Activated CD4-positive, alpha-beta T cell treated with anti-CD3 and anti-CD28 coated beads, Interleukin-2, amount 10 ng/mL, durations not matched to agents 24 days and 14 days (primary cell): ENCODE measurements at regions not wholly inside any gene's neighbourhood (a gene's known extent, or its start where the extent isn't known, plus 50 kb on each side); places are given as distances from the start of the nearest gene placed in this dataset.
"Not testable (repeated sequence)": the region's sequence is repeated elsewhere in the genome, so short reads cannot be mapped to it uniquely, and the experiment has no call there.

ENCODE experiments used
- DNase-seq: peaks from one replicate; pipeline ENCODE4 v3.0.0; 2022
- H3K27ac Mint-ChIP-seq: one replicate; pipeline ENCODE4 v1.8.0; 2022; ENCODE audit warnings: mild to moderate bottlenecking, mixed read lengths
- H3K27me3 Mint-ChIP-seq: one replicate; pipeline ENCODE4 v1.8.0; 2022; ENCODE audit warnings: mixed read lengths
- H3K36me3 Mint-ChIP-seq: one replicate; pipeline ENCODE4 v1.8.0; 2022; ENCODE audit warnings: low read depth, mild to moderate bottlenecking, mixed read lengths
- H3K4me1 Mint-ChIP-seq: one replicate; pipeline ENCODE4 v1.8.0; 2021; ENCODE audit warnings: mixed read lengths
- H3K4me3 Mint-ChIP-seq: one replicate; pipeline ENCODE4 v1.8.0; 2022; ENCODE audit warnings: mild to moderate bottlenecking, moderate library complexity, mixed read lengths
- H3K9me3 Mint-ChIP-seq: one replicate; pipeline ENCODE4 v1.8.0; 2021; ENCODE audit warnings: mixed read lengths
- intact Hi-C: fragments of 100-400 bp; cut with micrococcal nuclease; formaldehyde crosslinking; loops from one replicate; pipeline ENCODE4 v1.15.1; 2023

- no peak for DNase-seq
- Mint-ChIP-seq H3K4me3 (no peak overlapping the region), H3K9me3 (no peaks in the 10 kb centered on the region), H3K27ac (no peak overlapping the region), H3K4me1 (no peaks in the 10 kb centered on the region), H3K36me3 (no peaks in the 10 kb centered on the region), H3K27me3 (no peaks in the 10 kb centered on the region)
- intact Hi-C loops, result no loop called here
Measured at GRCh38 chr9:115799734-115800133, 353.9 kb upstream of the PAPPA start.

- intact Hi-C loops, result no loop called here
- DNase-seq, result no peak
- no peak overlapping the region for H3K27ac Mint-ChIP-seq
- no peaks in the 10 kb centered on the region for H3K4me1 Mint-ChIP-seq
- H3K36me3 Mint-ChIP-seq, result no peaks in the 10 kb centered on the region
- no peaks in the 10 kb centered on the region for H3K27me3 Mint-ChIP-seq
- no peak overlapping the region for H3K4me3 Mint-ChIP-seq
- no peaks in the 10 kb centered on the region for H3K9me3 Mint-ChIP-seq
Measured at GRCh38 chr9:115804206-115804605, 349.4 kb upstream of the PAPPA start.

GRCh38 chr9:115808108-115808507 lies 345.5 kb upstream of the PAPPA start:
- H3K27me3 Mint-ChIP-seq, result no peaks in the 10 kb centered on the region
- no peak overlapping the region for H3K4me3 Mint-ChIP-seq
- intact Hi-C loops, result loop anchor here (2.0 kb wide), 1 partner anchor 53 kb away; no protein-coding TSS in a partner anchor
- H3K9me3 Mint-ChIP-seq, result no peaks in the 10 kb centered on the region
- no peak for DNase-seq
- H3K27ac Mint-ChIP-seq, result no peak overlapping the region
- no peaks in the 10 kb centered on the region for H3K36me3 Mint-ChIP-seq
- no peaks in the 10 kb centered on the region for H3K4me1 Mint-ChIP-seq

DNA sequence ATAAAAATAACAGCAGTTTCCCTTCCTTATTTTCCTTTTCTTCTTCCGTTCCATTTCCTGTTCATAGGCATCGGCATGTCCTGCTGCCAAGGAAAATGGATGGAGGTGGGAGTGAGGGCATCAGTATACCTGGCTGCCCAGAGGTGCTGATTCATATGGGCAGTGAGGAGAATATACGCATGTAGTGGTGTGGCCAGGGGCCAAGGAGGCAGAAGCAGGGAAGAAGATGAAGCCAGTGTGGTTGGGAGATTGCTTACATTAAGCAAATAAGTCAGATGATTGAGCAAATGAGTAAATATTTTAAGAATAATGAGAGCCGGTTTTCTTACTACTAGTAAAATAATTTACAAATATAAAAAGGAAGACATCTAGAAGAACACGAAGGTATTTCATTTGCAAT lies 344.9 kb upstream of the PAPPA start:
- H3K4me3 Mint-ChIP-seq, result no peak overlapping the region
- H3K36me3 Mint-ChIP-seq, result no peaks in the 10 kb centered on the region
- H3K4me1 Mint-ChIP-seq, result no peaks in the 10 kb centered on the region
- no peak for DNase-seq
- intact Hi-C loops, result loop anchor here (2.0 kb wide), 1 partner anchor 52 kb away; no protein-coding TSS in a partner anchor
- no peaks in the 10 kb centered on the region for H3K27me3 Mint-ChIP-seq
- no peaks in the 10 kb centered on the region for H3K9me3 Mint-ChIP-seq
- no peak overlapping the region for H3K27ac Mint-ChIP-seq

DNA sequence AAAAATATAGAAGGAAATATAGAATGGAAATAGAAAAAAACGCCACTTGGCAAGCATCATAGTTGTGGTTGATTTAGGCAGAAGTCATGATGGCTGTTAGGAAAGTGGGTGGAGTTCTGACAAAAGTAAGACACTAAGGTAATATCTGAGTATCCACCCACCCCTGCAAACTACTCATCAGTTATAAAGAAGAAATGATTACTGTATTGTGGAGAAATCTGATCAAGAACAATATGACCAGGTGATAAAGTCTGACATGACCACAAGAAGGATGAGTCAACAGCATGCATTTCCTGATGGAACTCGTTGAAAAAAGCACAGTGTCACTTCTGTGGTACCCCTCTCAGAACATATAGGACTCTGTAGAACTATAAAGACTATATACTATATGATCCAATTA lies 343.4 kb upstream of the PAPPA start:
- DNase-seq, result no peak
- Mint-ChIP-seq H3K4me3 (no peak overlapping the region), H3K27ac (no peak overlapping the region), H3K27me3 (no peaks in the 10 kb centered on the region), H3K4me1 (no peaks in the 10 kb centered on the region), H3K36me3 (no peaks in the 10 kb centered on the region), H3K9me3 (no peaks in the 10 kb centered on the region)
- intact Hi-C loops, result no loop called here

GRCh38 chr9:115814081-115814480 lies 339.5 kb upstream of the PAPPA start:
- Mint-ChIP-seq H3K9me3 (no peaks in the 10 kb centered on the region), H3K36me3 (no peaks in the 10 kb centered on the region), H3K4me1 (no peaks in the 10 kb centered on the region), H3K4me3 (no peak overlapping the region), H3K27ac (no peak overlapping the region), H3K27me3 (no peaks in the 10 kb centered on the region)
- intact Hi-C loops, result no loop called here
- DNase-seq, result no peak

DNA sequence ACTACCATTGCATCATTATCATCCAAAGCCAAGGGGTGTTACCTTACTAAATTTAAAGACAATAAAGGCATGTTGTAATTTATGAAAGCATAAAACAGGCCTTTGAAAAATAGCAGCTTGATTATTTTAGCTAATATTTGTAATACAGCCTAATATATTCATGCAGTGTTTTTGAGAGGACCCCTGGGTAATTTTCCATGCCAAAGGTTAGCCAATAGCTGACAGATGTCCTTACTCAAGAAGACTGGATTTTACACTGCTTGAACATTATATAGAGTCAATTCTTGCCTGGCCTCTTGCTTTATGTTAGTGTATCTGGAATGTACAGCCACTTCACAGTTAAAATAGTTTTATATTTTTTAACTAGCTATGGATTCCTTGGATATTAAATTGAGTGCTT lies 337.8 kb upstream of the PAPPA start:
- DNase-seq, result no peak
- Mint-ChIP-seq H3K4me1 (no peaks in the 10 kb centered on the region), H3K27me3 (no peaks in the 10 kb centered on the region), H3K9me3 (no peaks in the 10 kb centered on the region), H3K4me3 (no peak overlapping the region), H3K27ac (no peak overlapping the region), H3K36me3 (no peaks in the 10 kb centered on the region)
- intact Hi-C loops, result no loop called here

GRCh38 chr9:115818651-115819050 lies 334.9 kb upstream of the PAPPA start:
- H3K27ac Mint-ChIP-seq, H3K27me3 Mint-ChIP-seq, H3K4me1 Mint-ChIP-seq, intact Hi-C loops, H3K4me3 Mint-ChIP-seq, H3K9me3 Mint-ChIP-seq, DNase-seq, H3K36me3 Mint-ChIP-seq: not testable (repeated sequence)

- no peaks in the 10 kb centered on the region for H3K27me3 Mint-ChIP-seq
- H3K27ac Mint-ChIP-seq, result no peak overlapping the region
- no peak for DNase-seq
- intact Hi-C loops, result no loop called here
- no peaks in the 10 kb centered on the region for H3K4me1 Mint-ChIP-seq
- no peak overlapping the region for H3K4me3 Mint-ChIP-seq
- H3K9me3 Mint-ChIP-seq, result no peaks in the 10 kb centered on the region
- H3K36me3 Mint-ChIP-seq, result no peaks in the 10 kb centered on the region
Measured at GRCh38 chr9:115832031-115832430, 321.6 kb upstream of the PAPPA start.

GRCh38 chr9:115837618-115838017 lies 316.0 kb upstream of the PAPPA start:
- Mint-ChIP-seq H3K4me3 (no peak overlapping the region), H3K9me3 (peaks cover 3% of the 10 kb centered on the region)
- intact Hi-C loops, result no loop called here

DNA sequence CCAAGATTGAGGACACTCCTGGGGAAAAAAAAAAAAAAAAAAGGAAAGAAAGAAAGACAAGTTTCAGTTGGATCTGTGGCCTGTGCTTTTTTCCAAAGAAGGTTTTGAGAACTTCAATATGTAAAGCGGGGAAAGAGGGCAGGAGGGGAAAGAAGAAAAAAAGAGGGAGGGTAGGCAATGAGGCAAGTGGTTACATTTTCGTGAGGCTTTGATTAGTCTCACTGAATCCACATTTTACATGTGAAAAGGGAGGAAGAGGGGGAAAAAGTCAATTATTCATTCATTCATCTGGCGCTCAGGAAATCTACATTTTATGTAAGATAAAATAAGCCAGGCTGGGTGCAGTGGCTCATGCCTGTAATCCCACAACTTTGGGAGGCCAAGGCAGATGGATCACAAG lies 315.2 kb upstream of the PAPPA start:
- Mint-ChIP-seq H3K27me3 (no peaks in the 10 kb centered on the region), H3K4me3 (no peak overlapping the region), H3K36me3 (no peaks in the 10 kb centered on the region), H3K27ac (no peak overlapping the region), H3K4me1 (no peaks in the 10 kb centered on the region), H3K9me3 (peaks cover 3% of the 10 kb centered on the region)
- intact Hi-C loops, result no loop called here
- DNase-seq, result no peak

More at GRCh38 chr9:115837618-115838017, 316.0 kb upstream of the PAPPA start:
- no peak for DNase-seq
- no peaks in the 10 kb centered on the region for H3K27me3 Mint-ChIP-seq
- no peaks in the 10 kb centered on the region for H3K4me1 Mint-ChIP-seq
- no peaks in the 10 kb centered on the region for H3K36me3 Mint-ChIP-seq
- no peak overlapping the region for H3K27ac Mint-ChIP-seq

- H3K9me3 Mint-ChIP-seq, H3K27me3 Mint-ChIP-seq, DNase-seq, H3K4me1 Mint-ChIP-seq, intact Hi-C loops, H3K4me3 Mint-ChIP-seq, H3K27ac Mint-ChIP-seq, H3K36me3 Mint-ChIP-seq: not testable (repeated sequence)
Measured at GRCh38 chr9:115844433-115844832, 309.2 kb upstream of the PAPPA start.

- Mint-ChIP-seq H3K27me3 (no peaks in the 10 kb centered on the region), H3K9me3 (peaks cover 3% of the 10 kb centered on the region), H3K27ac (no peak overlapping the region), H3K4me1 (no peaks in the 10 kb centered on the region), H3K36me3 (no peaks in the 10 kb centered on the region), H3K4me3 (no peak overlapping the region)
- DNase-seq, result no peak
- intact Hi-C loops, result no loop called here
Measured at GRCh38 chr9:115845648-115846312, 307.8 kb upstream of the PAPPA start.

GRCh38 chr9:115847216-115847615 lies 306.4 kb upstream of the PAPPA start:
- no peak overlapping the region for H3K4me3 Mint-ChIP-seq
- no peak for DNase-seq
- intact Hi-C loops, result no loop called here
- H3K27ac Mint-ChIP-seq, result no peak overlapping the region
- H3K9me3 Mint-ChIP-seq, result no peaks in the 10 kb centered on the region
- no peaks in the 10 kb centered on the region for H3K4me1 Mint-ChIP-seq
- no peaks in the 10 kb centered on the region for H3K27me3 Mint-ChIP-seq
- H3K36me3 Mint-ChIP-seq, result no peaks in the 10 kb centered on the region

DNA sequence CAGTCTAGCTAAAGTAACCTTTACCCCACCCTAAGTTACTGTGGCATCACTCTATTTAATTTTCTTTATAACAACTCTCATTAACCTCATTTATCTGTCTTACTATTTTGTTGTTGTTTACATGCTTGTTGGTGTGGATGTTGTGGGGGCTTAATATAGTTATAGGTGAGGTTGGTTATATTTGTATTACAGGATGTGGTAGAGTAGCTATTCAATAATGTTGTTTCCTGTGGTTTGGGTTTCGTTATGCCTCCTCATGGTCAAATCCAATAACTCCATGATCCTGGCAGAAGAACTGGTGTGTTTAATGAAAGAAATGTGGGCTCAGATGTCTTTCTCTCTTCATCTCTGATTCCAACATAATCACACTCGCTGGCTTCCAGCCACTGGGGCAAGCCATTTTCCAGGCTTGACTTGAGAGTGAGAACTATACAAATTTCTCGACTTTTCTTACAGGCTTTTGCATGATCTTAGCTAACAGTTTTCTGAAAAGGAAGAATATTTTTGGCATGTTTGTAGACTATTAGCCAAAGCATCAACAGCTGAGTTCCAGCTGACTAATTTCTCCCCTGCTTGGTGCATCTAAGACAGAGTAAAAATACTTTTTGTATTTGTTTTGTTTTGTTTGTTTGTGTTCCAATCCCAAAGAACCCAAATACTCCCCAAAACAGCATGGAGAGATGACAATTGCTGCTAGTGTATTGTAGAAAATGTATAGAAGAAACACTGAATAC lies 303.7 kb upstream of the PAPPA start:
- H3K27me3 Mint-ChIP-seq, result no peaks in the 10 kb centered on the region
- no peaks in the 10 kb centered on the region for H3K4me1 Mint-ChIP-seq
- no peak overlapping the region for H3K4me3 Mint-ChIP-seq
- intact Hi-C loops, result no loop called here
- H3K27ac Mint-ChIP-seq, result no peak overlapping the region
- H3K36me3 Mint-ChIP-seq, result no peaks in the 10 kb centered on the region
- no peak for DNase-seq
- no peaks in the 10 kb centered on the region for H3K9me3 Mint-ChIP-seq
